Endothelial cell of umbilical vein (primary cell): ENCODE measurements at regions not wholly inside any gene's neighbourhood (a gene's known extent, or its start where the extent isn't known, plus 50 kb on each side); places are given as distances from the start of the nearest gene placed in this dataset.

Source experiments
- BruUV-seq: library from RNA; stranded (reverse); fragments of 400-500 nt; replicated peaks from 2 replicates; lab custom pipeline; 2021; lab: Mats Ljungman, UMichigan
- CTCF ChIA-PET: fragments of 300-600, 350-600 bp; sonication (Branson Sonifier 250); formaldehyde crosslinking; loops from one replicate; lab custom pipeline; 2021; ENCODE audit warnings: antibody characterized with exemption, inconsistent platforms; lab: Charles Lee
- POLR2A ChIA-PET: fragments of 300-600, 350-600 bp; sonication (Branson Sonifier 250); formaldehyde crosslinking; loops from one replicate; lab custom pipeline; 2021; ENCODE audit warnings: antibody characterized with exemption, inconsistent platforms; lab: Charles Lee
- DNase-seq: peaks from one replicate; pipeline ENCODE4 v3.0.0-alpha.2; 2011; ENCODE audit warnings: low read depth, low spot score
- FAIRE-seq: peaks from 2 replicates; lab custom pipeline; 2011; peaks lifted over from hg19 to GRCh38; lab: Jason Lieb, UNC
- H2AFZ ChIP-seq: 2 replicates; pipeline ENCODE4 v1.6.0; 2012; ENCODE audit warnings: low read depth, low read length, control low read depth, inconsistent platforms
- H3K27ac ChIP-seq: 2 replicates; pipeline ENCODE4 v1.5.1; 2011; ENCODE audit warnings: low read depth, mild to moderate bottlenecking, control low read depth, low read length, moderate library complexity; ENCODE audit not compliant: insufficient read depth
- H3K27me3 ChIP-seq, 2 experiments: 2 replicates each; pipeline versions ENCODE4 v1.6.0 to v1.6.1; 2011; ENCODE audit warnings: low read length in 2 of 2, mixed read lengths in 1 of 2; ENCODE audit not compliant: control insufficient read depth in 2 of 2, insufficient read depth in 2 of 2
- H3K36me3 ChIP-seq, 2 experiments: 2 replicates in 1 of 2; 3 replicates in 1 of 2; pipeline ENCODE4 v1.5.1; 2011; ENCODE audit warnings: low read length in 2 of 2, mild to moderate bottlenecking in 1 of 2, moderate library complexity in 1 of 2; ENCODE audit not compliant: control insufficient read depth in 2 of 2, insufficient read depth in 2 of 2; ENCODE audit errors: extremely low read depth in 1 of 2
- H3K4me1 ChIP-seq: 3 replicates; pipeline ENCODE4 v1.5.1; 2011; ENCODE audit warnings: mild to moderate bottlenecking, low read length; ENCODE audit not compliant: control insufficient read depth, insufficient read depth; ENCODE audit errors: extremely low read depth
- H3K4me2 ChIP-seq: 2 replicates; pipeline ENCODE4 v1.6.1; 2011; ENCODE audit warnings: low read length, control low read depth, mixed read lengths; ENCODE audit not compliant: insufficient read depth
- H3K4me3 ChIP-seq, 3 experiments: fragments of 200-600 bp in 1 of 3; sonication (generic), shearing (Covaris generic) in 1 of 3; replicated peaks in 1 of 3; 2 replicates each; pipeline ENCODE4 v1.5.1; 2011 to 2016; ENCODE audit warnings: control low read depth in 3 of 3, low read length in 3 of 3, mild to moderate bottlenecking in 2 of 3, inconsistent platforms in 1 of 3, low read depth in 1 of 3, moderate library complexity in 1 of 3; ENCODE audit not compliant: insufficient read depth in 1 of 3
- H3K79me2 ChIP-seq: 2 replicates; pipeline ENCODE4 v1.6.0; 2012; ENCODE audit warnings: low read length, inconsistent platforms; ENCODE audit not compliant: control insufficient read depth, insufficient read depth
- H3K9ac ChIP-seq: replicated peaks from 2 replicates; pipeline ENCODE3; 2011; ENCODE audit warnings: low read length, control low read depth; ENCODE audit not compliant: insufficient read depth; ENCODE audit errors: extremely low read depth
- H3K9me1 ChIP-seq: replicated peaks from 3 replicates; pipeline ENCODE4 v1.6.0; 2011; ENCODE audit warnings: mild to moderate bottlenecking, low read length; ENCODE audit not compliant: control insufficient read depth, insufficient read depth; ENCODE audit errors: extremely low read depth
- H3K9me3 ChIP-seq: replicated peaks from 2 replicates; pipeline ENCODE4 v1.5.1; 2012; ENCODE audit warnings: low read length, inconsistent platforms; ENCODE audit not compliant: control insufficient read depth, insufficient read depth
- H4K20me1 ChIP-seq: replicated peaks from 2 replicates; pipeline ENCODE3; 2011; ENCODE audit warnings: mild to moderate bottlenecking, low read length; ENCODE audit not compliant: control insufficient read depth, insufficient read depth; ENCODE audit errors: extremely low read depth
- CTCF ChIP-seq, 2 donors: IDR thresholded peaks; 1 replicate in 1 of 2; 2 replicates in 1 of 2; pipeline ENCODE4 v1.5.1; 2011; ENCODE audit warnings: low read length in 2 of 2, mild to moderate bottlenecking in 2 of 2, moderate library complexity in 2 of 2, control low read depth in 1 of 2, inconsistent platforms in 1 of 2, low read depth in 1 of 2; ENCODE audit not compliant: insufficient read depth in 1 of 2; ENCODE audit errors: extremely low read depth in 1 of 2
- EZH2 ChIP-seq: IDR thresholded peaks from 2 replicates; pipeline ENCODE4 v1.6.1; 2012; ENCODE audit warnings: borderline replicate concordance, low read depth, mild to moderate bottlenecking, moderate library complexity, low read length, inconsistent platforms; ENCODE audit not compliant: severe bottlenecking
- FOS ChIP-seq: IDR thresholded peaks from 2 replicates; pipeline ENCODE4 v1.6.1; 2011; ENCODE audit warnings: mild to moderate bottlenecking, low read length, moderate library complexity, borderline replicate concordance; ENCODE audit not compliant: insufficient read depth
- GATA2 ChIP-seq: IDR thresholded peaks from 2 replicates; pipeline ENCODE4 v1.7.0; 2011; ENCODE audit warnings: low read depth, mild to moderate bottlenecking, moderate library complexity, mixed read lengths, low read length; ENCODE audit not compliant: insufficient read length, insufficient read depth
- JUN ChIP-seq: IDR thresholded peaks from 2 replicates; pipeline ENCODE4 v1.6.1; 2011; ENCODE audit warnings: borderline replicate concordance, low read depth; ENCODE audit not compliant: insufficient read length, insufficient read depth
- MAX ChIP-seq: IDR thresholded peaks from 2 replicates; pipeline ENCODE4 v1.6.1; 2011; ENCODE audit not compliant: insufficient read depth, insufficient read length
- MYC ChIP-seq: IDR thresholded peaks from one replicate; pipeline ENCODE4 v1.6.1; 2011; ENCODE audit warnings: mild to moderate bottlenecking, low read depth, low read length
- POLR2A ChIP-seq: IDR thresholded peaks from 2 replicates; pipeline ENCODE4 v1.6.1; 2012; ENCODE audit warnings: low read depth, mild to moderate bottlenecking, control low read depth, low read length
- POLR2AphosphoS5 ChIP-seq: IDR thresholded peaks from 2 replicates; pipeline ENCODE4 v1.6.1; 2012; ENCODE audit warnings: low read depth, mild to moderate bottlenecking, control low read depth, low read length, moderate library complexity; ENCODE audit not compliant: insufficient read depth
- dilution Hi-C: fragments of 300-500 bp; cut with MboI; formaldehyde crosslinking; loops from one replicate; pipeline ENCODE4 v1.15.0; 2019; ENCODE audit warnings: low sequenced_read_pairs; ENCODE audit not compliant: extremely low pct_ligation_motif_present
- intact Hi-C: fragments of 100-400 bp; cut with micrococcal nuclease; formaldehyde crosslinking; loops from one replicate; pipeline ENCODE4 v1.10.0; 2022

- POLR2A ChIA-PET, result no interaction called here
- H3K27me3 ChIP-seq, result no peaks in the 10 kb centered on the region
- no peak overlapping the region for H3K4me3 ChIP-seq
- dilution Hi-C loops (no loop called here), intact Hi-C loops (no loop called here)
- FAIRE-seq (no peak), DNase-seq (no peak)
- no TSS peak for BruUV-seq
- no peak overlapping the region for H3K9ac ChIP-seq
- no peaks in the 10 kb centered on the region for H3K79me2 ChIP-seq
- no peaks in the 10 kb centered on the region for H3K9me1 ChIP-seq
- no peaks in the 10 kb centered on the region for H4K20me1 ChIP-seq
- H3K27ac ChIP-seq, result no peak overlapping the region
- no peaks in the 10 kb centered on the region for H3K36me3 ChIP-seq
- H2AFZ ChIP-seq, result no peak overlapping the region
- H3K9me3 ChIP-seq, result no peaks in the 10 kb centered on the region
- no peak overlapping the region for H3K4me2 ChIP-seq
- CTCF ChIA-PET, result no interaction called here
- no peak for TF ChIP-seq GATA2
- no peaks in the 10 kb centered on the region for H3K4me1 ChIP-seq
These were observed 155.0 kb upstream of the MAOA start for GRCh38 chrX:43500996-43501694.

- Histone ChIP-seq H3K27ac (no peak overlapping the region), H4K20me1 (no peaks in the 10 kb centered on the region), H3K9me1 (no peaks in the 10 kb centered on the region), H3K36me3 (no peaks in the 10 kb centered on the region), H3K9ac (no peak overlapping the region), H3K27me3 (no peaks in the 10 kb centered on the region), H3K4me1 (no peaks in the 10 kb centered on the region), H2AFZ (no peak overlapping the region), H3K79me2 (no peaks in the 10 kb centered on the region), H3K9me3 (no peaks in the 10 kb centered on the region), H3K4me3 (no peak overlapping the region), H3K4me2 (no peak overlapping the region)
- FAIRE-seq (no peak), DNase-seq (no peak)
- no TSS peak for BruUV-seq
- ChIA-PET CTCF (no interaction called here), POLR2A (no interaction called here)
- TF ChIP-seq GATA2 (no peak), JUN (no peak), POLR2A (no peak), CTCF (IDR thresholded peaks at IDR 0.05; ENCODE audit: extremely low read depth in 1 of 2, insufficient read depth in 1 of 2, low read depth in 1 of 2, low read length in 2 of 2) (no peak), MAX (no peak), FOS (no peak), POLR2AphosphoS5 (no peak), MYC (no peak), EZH2 (no peak)
- intact Hi-C loops, result no loop called here
- dilution Hi-C loops, result no loop called here
These were observed 151.7 kb upstream of the MAOA start for GRCh38 chrX:43504394-43504793.
